NOMO-1 treated with DMSO at 0.1 percent for 48 hours (cell line): ENCODE measurements at regions not wholly inside any gene's neighbourhood (a gene's known extent, or its start where the extent isn't known, plus 50 kb on each side); places are given as distances from the start of the nearest gene placed in this dataset.
"Not testable (repeated sequence)": the region's sequence is repeated elsewhere in the genome, so short reads cannot be mapped to it uniquely, and the experiment has no call there.

Source experiments
- DNase-seq: peaks from one replicate; lab custom pipeline; 2025; ENCODE audit not compliant: unreplicated experiment; lab: John Stamatoyannopoulos, UW

- DNase-seq = no peak
These were observed 230.8 kb downstream of the TFAP2B start for GRCh38 chr6:51049288-51049982.

GRCh38 chr6:51049983-51050877 lies 231.6 kb downstream of the TFAP2B start:
- peak; percentile 50 for DNase-seq

- DNase-seq = not testable (repeated sequence)
These were observed 234.0 kb downstream of the TFAP2B start for GRCh38 chr6:51052716-51053115.

- DNase-seq = not testable (repeated sequence)
These were observed 236.6 kb downstream of the TFAP2B start for GRCh38 chr6:51055316-51055715.

- no peak for DNase-seq
These were observed 238.6 kb downstream of the TFAP2B start for GRCh38 chr6:51057296-51057695.

- DNase-seq = no peak
These were observed 241.6 kb downstream of the TFAP2B start for GRCh38 chr6:51060262-51060762.

- no peak for DNase-seq
These were observed 243.6 kb downstream of the TFAP2B start for GRCh38 chr6:51062166-51062722.

- DNase-seq = no peak
These were observed 259.3 kb downstream of the TFAP2B start for GRCh38 chr6:51077821-51078518.

GRCh38 chr6:51090343-51090742 lies 271.7 kb downstream of the TFAP2B start:
- DNase-seq = no peak

GRCh38 chr6:51093871-51094270 lies 275.2 kb downstream of the TFAP2B start:
- no peak for DNase-seq

- DNase-seq = no peak
These were observed 275.6 kb downstream of the TFAP2B start for GRCh38 chr6:51094271-51094670.

GRCh38 chr6:51098246-51098645 lies 279.6 kb downstream of the TFAP2B start:
- no peak for DNase-seq

- DNase-seq = no peak
These were observed 280.1 kb downstream of the TFAP2B start for GRCh38 chr6:51098791-51099190.

GRCh38 chr6:51099201-51099600 lies 280.5 kb downstream of the TFAP2B start:
- DNase-seq = no peak

GRCh38 chr6:51105357-51105756 lies 286.7 kb downstream of the TFAP2B start:
- no peak for DNase-seq

GRCh38 chr6:51107769-51108203 lies 289.1 kb downstream of the TFAP2B start:
- no peak for DNase-seq

- DNase-seq = no peak
These were observed 290.0 kb downstream of the TFAP2B start for GRCh38 chr6:51108563-51109234.

GRCh38 chr6:51112731-51113130 lies 294.1 kb downstream of the TFAP2B start:
- DNase-seq = no peak

- no peak for DNase-seq
These were observed 298.1 kb downstream of the TFAP2B start for GRCh38 chr6:51116723-51117122.

- DNase-seq = no peak
These were observed 300.1 kb downstream of the TFAP2B start for GRCh38 chr6:51118792-51119191.
